ENCODE measurements at regions not wholly inside any gene's neighbourhood (a gene's known extent, or its start where the extent isn't known, plus 50 kb on each side); places are given as distances from the start of the nearest gene placed in this dataset.

DNA sequence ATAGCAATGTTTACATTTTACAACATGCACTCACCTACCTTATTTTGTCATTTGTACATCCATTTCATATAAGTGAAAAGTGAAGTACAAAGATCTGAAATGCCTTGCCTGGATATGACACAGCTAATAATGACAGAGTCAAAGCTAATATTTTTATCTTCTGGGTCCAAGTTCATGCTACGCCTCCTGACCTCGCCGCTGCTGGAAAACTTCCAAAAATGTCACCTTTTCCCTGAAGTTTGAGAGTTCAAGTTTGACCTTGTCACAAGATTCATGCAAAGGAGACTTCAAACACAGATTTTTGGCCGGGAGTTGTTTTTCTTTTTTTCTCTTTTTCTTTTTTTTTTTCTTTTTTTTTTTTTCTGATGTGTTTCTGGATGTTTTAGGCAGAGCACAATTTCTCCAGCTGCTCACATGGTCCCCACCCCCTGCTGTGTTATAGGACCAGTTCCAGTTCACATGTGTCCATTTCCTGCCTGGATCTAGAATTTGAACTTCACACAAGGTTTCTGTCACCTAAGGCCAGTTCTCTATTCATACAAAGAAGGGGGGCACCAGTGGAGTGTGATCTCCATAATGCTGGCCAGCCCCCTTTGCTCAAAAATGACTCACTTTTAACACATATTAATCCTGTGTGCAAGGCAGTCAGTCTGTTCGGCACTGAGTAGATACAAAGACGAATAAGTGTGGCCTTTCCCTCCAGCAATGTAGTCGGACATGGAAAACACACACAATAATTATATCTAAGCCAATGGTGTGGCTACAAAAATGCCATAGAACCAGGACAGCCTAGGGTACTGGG, 546.8 kb downstream of the BUD13 start (continued):
- TF ChIP-seq, protein P1, sequence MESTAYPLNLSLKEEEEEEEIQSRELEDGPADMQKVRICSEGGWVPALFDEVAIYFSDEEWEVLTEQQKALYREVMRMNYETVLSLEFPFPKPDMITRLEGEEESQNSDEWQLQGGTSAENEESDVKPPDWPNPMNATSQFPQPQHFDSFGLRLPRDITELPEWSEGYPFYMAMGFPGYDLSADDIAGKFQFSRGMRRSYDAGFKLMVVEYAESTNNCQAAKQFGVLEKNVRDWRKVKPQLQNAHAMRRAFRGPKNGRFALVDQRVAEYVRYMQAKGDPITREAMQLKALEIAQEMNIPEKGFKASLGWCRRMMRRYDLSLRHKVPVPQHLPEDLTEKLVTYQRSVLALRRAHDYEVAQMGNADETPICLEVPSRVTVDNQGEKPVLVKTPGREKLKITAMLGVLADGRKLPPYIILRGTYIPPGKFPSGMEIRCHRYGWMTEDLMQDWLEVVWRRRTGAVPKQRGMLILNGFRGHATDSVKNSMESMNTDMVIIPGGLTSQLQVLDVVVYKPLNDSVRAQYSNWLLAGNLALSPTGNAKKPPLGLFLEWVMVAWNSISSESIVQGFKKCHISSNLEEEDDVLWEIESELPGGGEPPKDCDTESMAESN (CRISPR knock-in tag; conservative IDR thresholded peaks at IDR 0.05), result no peak

DNA sequence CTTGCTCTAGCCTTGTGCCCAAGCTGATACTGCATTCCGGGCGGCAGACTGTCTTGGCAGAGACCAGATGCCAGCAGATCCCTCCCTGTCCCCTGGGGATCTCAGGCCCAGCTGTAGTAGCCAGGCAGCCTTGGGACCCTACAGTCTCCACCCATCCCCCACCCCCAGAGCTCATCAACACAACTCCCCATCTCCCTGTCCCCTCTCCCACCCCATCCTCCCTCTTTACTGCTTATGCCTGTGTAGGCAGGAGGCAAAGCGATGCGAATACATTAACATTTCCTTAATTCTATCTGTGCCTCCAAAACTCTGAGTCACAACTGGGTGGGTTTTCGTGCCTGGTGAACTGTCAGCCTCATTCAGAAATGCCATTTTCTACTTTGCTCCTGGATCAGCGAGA, 547.6 kb downstream of the BUD13 start:
- DNase-seq (ENCODE audit: low spot score) (no peak), FAIRE-seq (no peak), ATAC-seq (no peak)
- 0 out of 5 replicates have a peak, but pooled peaks cover 0 to 3% of the 10 kb centered on the region in 2 experiments for H3K27me3 ChIP-seq (ENCODE audit: control insufficient read depth in 1 of 2, insufficient read depth in 2 of 2, low read length in 2 of 2)
- no peak for TF ChIP-seq YEATS4 (CRISPR knock-in tag; IDR thresholded peaks at IDR 0.05; ENCODE audit: borderline replicate concordance)
- TF ChIP-seq, protein P2, sequence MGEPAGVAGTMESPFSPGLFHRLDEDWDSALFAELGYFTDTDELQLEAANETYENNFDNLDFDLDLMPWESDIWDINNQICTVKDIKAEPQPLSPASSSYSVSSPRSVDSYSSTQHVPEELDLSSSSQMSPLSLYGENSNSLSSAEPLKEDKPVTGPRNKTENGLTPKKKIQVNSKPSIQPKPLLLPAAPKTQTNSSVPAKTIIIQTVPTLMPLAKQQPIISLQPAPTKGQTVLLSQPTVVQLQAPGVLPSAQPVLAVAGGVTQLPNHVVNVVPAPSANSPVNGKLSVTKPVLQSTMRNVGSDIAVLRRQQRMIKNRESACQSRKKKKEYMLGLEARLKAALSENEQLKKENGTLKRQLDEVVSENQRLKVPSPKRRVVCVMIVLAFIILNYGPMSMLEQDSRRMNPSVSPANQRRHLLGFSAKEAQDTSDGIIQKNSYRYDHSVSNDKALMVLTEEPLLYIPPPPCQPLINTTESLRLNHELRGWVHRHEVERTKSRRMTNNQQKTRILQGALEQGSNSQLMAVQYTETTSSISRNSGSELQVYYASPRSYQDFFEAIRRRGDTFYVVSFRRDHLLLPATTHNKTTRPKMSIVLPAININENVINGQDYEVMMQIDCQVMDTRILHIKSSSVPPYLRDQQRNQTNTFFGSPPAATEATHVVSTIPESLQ (CRISPR knock-in tag; conservative IDR thresholded peaks at IDR 0.05), result no peak
- TF ChIP-seq ZNF121 (CRISPR knock-in tag; IDR thresholded peaks at IDR 0.05), result no peak
- TF ChIP-seq, protein P3, sequence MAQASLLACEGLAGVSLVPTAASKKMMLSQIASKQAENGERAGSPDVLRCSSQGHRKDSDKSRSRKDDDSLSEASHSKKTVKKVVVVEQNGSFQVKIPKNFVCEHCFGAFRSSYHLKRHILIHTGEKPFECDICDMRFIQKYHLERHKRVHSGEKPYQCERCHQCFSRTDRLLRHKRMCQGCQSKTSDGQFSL (CRISPR knock-in tag; IDR thresholded peaks at IDR 0.05), result no peak
- TF ChIP-seq ZNF333 (CRISPR knock-in tag; IDR thresholded peaks at IDR 0.05; ENCODE audit: borderline replicate concordance), result no peak
- TF ChIP-seq ZNF850 (CRISPR knock-in tag; conservative IDR thresholded peaks at IDR 0.05), result no peak
- TF ChIP-seq SUZ12 (IDR thresholded peaks at IDR 0.05; ENCODE audit: low read depth, low read length), result no peak
- no peak for TF ChIP-seq ZNF251 (CRISPR knock-in tag; IDR thresholded peaks at IDR 0.05)
- no peak for TF ChIP-seq SPEN (CRISPR knock-in tag; IDR thresholded peaks at IDR 0.05; ENCODE audit: low read depth)
- TF ChIP-seq EZH2 (conservative IDR thresholded peaks at IDR 0.05; ENCODE audit: low read depth, low read length), result no peak
- TF ChIP-seq PHB2 (IDR thresholded peaks at IDR 0.05; ENCODE audit: partially characterized antibody), result no peak
- TF ChIP-seq ZNF782 (CRISPR knock-in tag; IDR thresholded peaks at IDR 0.05; ENCODE audit: borderline replicate concordance), result no peak
- no peak for TF ChIP-seq ZNF205 (CRISPR knock-in tag; IDR thresholded peaks at IDR 0.05)
- TF ChIP-seq KDM1A (CRISPR knock-in tag; IDR thresholded peaks at IDR 0.05), result no peak
- TF ChIP-seq, protein P4, sequence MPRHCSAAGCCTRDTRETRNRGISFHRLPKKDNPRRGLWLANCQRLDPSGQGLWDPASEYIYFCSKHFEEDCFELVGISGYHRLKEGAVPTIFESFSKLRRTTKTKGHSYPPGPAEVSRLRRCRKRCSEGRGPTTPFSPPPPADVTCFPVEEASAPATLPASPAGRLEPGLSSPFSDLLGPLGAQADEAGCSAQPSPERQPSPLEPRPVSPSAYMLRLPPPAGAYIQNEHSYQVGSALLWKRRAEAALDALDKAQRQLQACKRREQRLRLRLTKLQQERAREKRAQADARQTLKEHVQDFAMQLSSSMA (CRISPR knock-in tag; IDR thresholded peaks at IDR 0.05), result no peak
- in situ Hi-C loops (cut with HindIII; ENCODE audit: extremely low pct_ligation_motif_present, low pct_unique_long_range_greater_than_20kb) (no loop called here), intact Hi-C loops (cut with micrococcal nuclease; ENCODE audit: unreplicated experiment) (no loop called here)
- no peak overlapping the region for H3K4me3 ChIP-seq (replicated peaks in 1 of 3; ENCODE audit: insufficient read depth in 1 of 3, low read depth in 2 of 3, low read length in 3 of 3)
- peaks cover 4% of the 10 kb centered on the region; the same call in 1 of the 2 replicates for H4K20me1 ChIP-seq (ENCODE audit: insufficient read depth, low read length)
- no peaks in the 10 kb centered on the region for H3K79me2 ChIP-seq (ENCODE audit: insufficient read depth, low read length)
- H3K27ac ChIP-seq (ENCODE audit: extremely low read length, insufficient read depth, low read length), result no peak overlapping the region
- CTCF ChIA-PET (ENCODE audit: low intra/inter-chr PET ratio, low total read pairs), result no interaction called here
- 44% methylated on average over 4 of the region's 6 CpGs for WGBS (ENCODE audit: low lambda C conversion rate)
- no peak overlapping the region for H3K9ac ChIP-seq (ENCODE audit: insufficient read depth, low read depth, low read length)
- POLR2A ChIA-PET, result no interaction called here
- H2AFZ ChIP-seq (ENCODE audit: low read length), result no peak overlapping the region
- peaks cover 6% of the 10 kb centered on the region; the same call in 1 of the 2 replicates for H3K4me1 ChIP-seq (ENCODE audit: insufficient read depth, low read length)
- no TSS peak for BruUV-seq (replicated peaks)
- H3K36me3 ChIP-seq (replicated peaks in 1 of 2; ENCODE audit: control insufficient read depth in 1 of 2, insufficient read depth in 2 of 2, low read length in 2 of 2), result no peaks in the 10 kb centered on the region
- no peaks in the 10 kb centered on the region for H3K9me3 ChIP-seq (ENCODE audit: low read length)
- no peak overlapping the region for H3K4me2 ChIP-seq (ENCODE audit: low read depth, low read length)

Measured in HepG2 (cell line).